CD1c-positive myeloid dendritic cell (primary cell): ENCODE measurements at regions not wholly inside any gene's neighbourhood (a gene's known extent, or its start where the extent isn't known, plus 50 kb on each side); places are given as distances from the start of the nearest gene placed in this dataset.
A peak's percentile ranks its signal among the peaks of the same experiment; 100 is the strongest.

ENCODE experiments used
- DNase-seq: peaks from one replicate; pipeline ENCODE4 v3.0.0-alpha.2; 2016; ENCODE audit errors: extremely low spot score

- DNase-seq: no peak
Observed at GRCh38 chr6:163837691-163838431, 423.3 kb downstream of the QKI start.

GRCh38 chr6:163836876-163837690 is 422.6 kb downstream of the QKI start:
- no peak for DNase-seq

GRCh38 chr6:163835439-163836171 is 421.1 kb downstream of the QKI start:
- DNase-seq: no peak

- DNase-seq: no peak
Observed at GRCh38 chr6:163834226-163834970, 419.9 kb downstream of the QKI start.

- no peak for DNase-seq
Observed at GRCh38 chr6:163831736-163832135, 417.2 kb downstream of the QKI start.

GRCh38 chr6:163830641-163831040 is 416.1 kb downstream of the QKI start:
- no peak for DNase-seq

DNA sequence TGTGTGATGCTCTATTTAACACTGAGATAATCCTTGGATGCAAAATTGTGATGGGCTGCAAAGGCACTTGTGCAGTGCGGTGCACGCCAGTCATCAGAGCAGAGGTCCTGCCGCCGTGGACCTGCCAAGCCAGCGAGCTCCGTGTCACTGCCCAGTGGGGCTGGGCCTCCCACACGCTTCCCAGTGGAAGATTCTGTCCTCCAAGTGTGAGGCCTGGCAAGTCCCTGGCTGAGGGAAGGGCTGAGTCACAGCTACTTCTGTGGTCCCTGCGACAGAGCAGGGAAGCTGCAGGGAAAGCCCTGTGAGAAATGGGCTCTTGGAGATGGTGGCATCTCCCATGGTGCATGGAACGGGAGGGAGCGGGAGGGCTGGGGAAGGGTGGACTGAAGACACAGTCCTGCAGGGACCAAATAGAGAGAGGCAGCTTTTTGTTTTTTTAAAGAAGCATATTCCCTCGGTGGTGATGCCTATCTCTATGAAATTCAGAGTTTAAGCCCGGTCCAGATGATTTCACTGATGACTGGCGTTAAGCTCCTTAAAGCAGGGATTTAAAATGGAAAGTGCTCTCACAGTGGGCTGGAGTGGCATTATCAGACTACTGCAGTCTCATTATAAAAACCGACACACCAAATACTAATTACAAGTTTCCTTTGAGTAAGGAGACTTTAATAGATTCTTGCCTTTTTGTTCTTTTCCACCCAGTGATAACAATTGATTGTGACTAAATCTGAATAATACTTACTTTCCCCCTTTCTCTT is 413.7 kb downstream of the QKI start:
- DNase-seq: no peak

- no peak for DNase-seq
Observed at GRCh38 chr6:163827143-163827542, 412.6 kb downstream of the QKI start.

DNA sequence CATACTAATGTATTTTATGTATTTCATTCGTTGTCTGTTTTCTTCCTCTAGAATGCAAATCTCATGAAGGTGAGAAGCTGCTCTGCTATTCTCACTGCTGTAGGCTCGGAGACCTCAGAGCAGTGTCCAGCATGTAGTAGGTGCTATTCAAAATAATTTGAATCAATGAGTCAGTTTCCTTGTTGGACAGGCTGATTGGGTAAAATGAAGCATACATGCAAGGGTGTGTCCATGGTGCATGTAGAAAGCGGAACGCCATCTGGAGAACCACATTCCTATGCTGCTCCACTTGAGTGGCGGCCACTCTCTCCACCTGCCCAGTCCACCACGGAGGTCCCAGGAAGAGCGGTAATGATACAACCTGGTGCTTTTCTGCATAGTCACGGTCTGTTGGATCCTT is 412.1 kb downstream of the QKI start:
- no peak for DNase-seq

GRCh38 chr6:163825033-163825432 is 410.5 kb downstream of the QKI start:
- no peak for DNase-seq

- DNase-seq: no peak
Observed at GRCh38 chr6:163823577-163823976, 409.1 kb downstream of the QKI start.

DNA sequence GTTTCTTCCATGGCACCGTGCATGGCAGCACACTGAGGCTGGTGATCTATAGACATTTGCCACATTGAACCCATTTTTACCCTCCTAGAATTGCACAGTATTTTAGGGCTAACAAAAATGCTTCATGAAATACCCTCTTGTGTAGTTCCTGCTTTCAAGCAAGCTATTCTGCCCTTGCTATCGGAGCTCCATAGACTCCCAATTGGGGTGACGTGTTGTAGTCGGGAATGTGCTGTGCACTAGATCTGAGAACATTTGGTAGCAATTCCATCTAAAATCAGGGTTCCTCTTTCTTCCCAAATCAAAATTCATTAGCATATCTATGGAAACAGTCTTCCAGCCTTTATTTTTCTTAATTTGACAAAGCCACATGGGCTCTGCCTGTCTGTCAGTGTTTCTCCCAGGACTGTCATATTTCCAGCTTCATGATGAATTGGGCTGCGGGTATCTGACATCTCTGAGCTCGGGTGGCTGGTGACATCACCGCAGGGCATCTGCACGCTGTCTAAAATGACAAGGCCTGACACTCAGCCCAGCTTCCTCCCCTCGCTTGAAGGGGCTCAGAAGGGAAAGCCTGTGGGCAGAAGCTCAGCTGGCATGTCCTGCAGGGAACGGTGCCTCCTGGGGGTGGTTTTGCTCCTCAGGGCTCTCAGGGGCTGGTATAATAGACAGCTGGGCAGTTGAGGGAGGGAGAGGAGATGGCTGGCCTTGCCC is 406.4 kb downstream of the QKI start:
- DNase-seq: no peak

DNA sequence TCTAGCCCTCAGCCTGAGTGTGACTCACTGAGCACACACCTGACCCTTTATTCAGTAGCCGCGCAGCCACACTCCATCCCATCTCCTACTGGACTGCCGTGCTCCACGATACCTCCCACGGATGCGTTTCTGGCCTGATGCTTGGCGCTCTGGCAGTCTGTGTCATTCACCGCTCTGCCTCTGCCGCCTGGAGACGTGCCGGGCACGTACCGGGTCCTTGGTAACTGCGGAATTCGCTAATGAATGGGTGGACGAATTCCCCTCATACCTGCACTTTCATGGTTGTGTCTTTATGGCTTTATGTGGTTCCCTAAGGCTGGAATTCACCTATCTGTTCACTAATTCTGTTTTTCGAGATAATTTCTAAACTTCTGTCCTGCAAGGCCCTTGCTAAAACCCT is 405.7 kb downstream of the QKI start:
- DNase-seq: no peak

GRCh38 chr6:163818719-163819118 is 404.2 kb downstream of the QKI start:
- DNase-seq: no peak

GRCh38 chr6:163816441-163816840 is 401.9 kb downstream of the QKI start:
- DNase-seq: no peak

DNA sequence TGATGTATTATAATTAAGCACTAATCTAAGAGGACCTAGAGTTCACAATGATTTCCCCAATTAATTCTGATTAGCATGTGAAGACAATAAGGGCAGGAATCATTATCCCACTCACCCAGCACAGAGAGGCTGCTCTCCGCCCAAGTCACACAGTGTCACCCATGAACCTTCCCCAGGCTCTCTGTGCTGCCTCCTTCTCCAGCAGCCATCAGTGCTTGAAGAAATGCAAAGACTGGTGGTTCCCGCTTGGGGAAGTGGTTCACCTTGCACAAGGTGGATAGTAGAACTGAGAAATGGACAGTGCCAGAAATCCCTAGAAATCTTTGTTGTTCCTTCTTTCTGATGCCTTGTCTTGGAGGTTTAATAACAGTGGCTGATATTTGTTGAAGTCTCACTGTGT is 401.3 kb downstream of the QKI start:
- no peak for DNase-seq

GRCh38 chr6:163814494-163815364 is 400.2 kb downstream of the QKI start:
- DNase-seq: no peak

DNA sequence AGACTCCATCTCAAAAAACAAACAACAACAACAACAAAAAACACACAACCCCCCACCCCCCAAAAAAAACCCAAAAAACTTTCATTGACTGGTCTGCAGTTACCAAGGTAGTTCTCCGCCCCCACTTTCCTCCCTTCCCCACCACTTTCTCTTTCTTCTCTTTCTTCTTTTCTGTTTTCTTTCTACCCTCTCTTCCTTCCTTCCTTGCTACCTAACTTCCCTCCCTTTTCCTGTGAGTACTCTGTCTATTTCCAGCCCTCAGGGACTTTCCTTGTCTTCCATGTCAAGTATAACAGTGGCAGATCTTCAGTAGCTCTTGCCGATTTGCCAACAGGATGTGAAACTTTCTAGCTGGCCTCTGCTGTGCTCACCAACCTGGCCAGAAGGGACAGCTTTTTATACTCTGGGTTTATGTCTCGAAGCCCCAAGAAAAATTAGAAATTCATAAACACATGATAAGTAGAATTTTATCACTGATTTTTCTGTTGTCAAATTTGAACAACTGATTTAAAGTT is 399.5 kb downstream of the QKI start:
- DNase-seq: peak; percentile 10

DNA sequence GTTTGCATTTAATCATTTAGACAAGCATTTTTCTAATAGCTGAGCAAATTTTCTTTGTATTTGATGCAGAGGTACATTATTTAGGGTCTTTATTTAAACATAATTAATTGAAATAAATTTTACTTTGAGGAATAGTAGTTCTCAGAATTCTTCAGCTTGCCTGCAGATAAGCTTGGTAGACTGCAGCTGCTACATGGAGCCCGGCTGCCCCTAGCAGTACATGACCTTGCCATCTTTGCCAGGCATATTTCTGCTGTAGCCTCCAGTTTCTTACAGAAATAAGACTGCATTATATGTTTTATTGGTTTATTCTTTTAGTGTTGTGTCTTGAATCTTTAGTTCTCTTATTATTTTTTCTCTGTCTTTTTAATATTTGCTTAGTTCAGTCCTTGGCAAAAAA is 396.8 kb downstream of the QKI start:
- DNase-seq: no peak
